SK-N-SH (cell line): ENCODE measurements at regions not wholly inside any gene's neighbourhood (a gene's known extent, or its start where the extent isn't known, plus 50 kb on each side); places are given as distances from the start of the nearest gene placed in this dataset.

Experiments used
- CTCF ChIA-PET: fragments of 300-600, 350-600 bp; formaldehyde crosslinking; extraction: SDS; loops from one replicate; lab custom pipeline; 2021; lab: Yijun Ruan, JAX
- POLR2A ChIA-PET: fragments of 350-600 bp; sonication (Branson Sonifier 250); formaldehyde crosslinking; extraction: SDS; loops from one replicate; lab custom pipeline; 2020; ENCODE audit warnings: antibody characterized with exemption, inconsistent platforms; lab: Yijun Ruan, JAX
- DNase-seq: peaks from one replicate; pipeline ENCODE4 v3.0.0; 2012
- H2AFZ ChIP-seq: fragments of 200-600 bp; sonication (generic); 2 replicates; pipeline ENCODE4 v1.8.1; 2016; ENCODE audit warnings: antibody characterized with exemption, mild to moderate bottlenecking, low read depth
- H3F3A ChIP-seq: fragments of 200-600 bp; sonication (generic); replicated peaks from 2 replicates; pipeline ENCODE3; 2016; ENCODE audit warnings: antibody characterized with exemption, mild to moderate bottlenecking; ENCODE audit not compliant: insufficient read depth
- H3K27ac ChIP-seq, 2 experiments: fragments of 200-500 bp in 1 of 2; fragments of 200-600 bp in 1 of 2; sonication (Bioruptor generic) in 1 of 2; sonication (generic), shearing (Covaris generic) in 1 of 2; 2 replicates each; pipeline versions ENCODE4 v1.5.1 to v1.6.1; 2014 to 2016; ENCODE audit warnings: low read depth in 2 of 2, inconsistent platforms in 1 of 2, low read length in 1 of 2, mild to moderate bottlenecking in 1 of 2, mixed read lengths in 1 of 2
- H3K27me3 ChIP-seq: fragments of 200-600 bp; sonication (generic), shearing (Covaris generic); 2 replicates; pipeline ENCODE4 v1.6.1; 2016; ENCODE audit warnings: mixed run types; ENCODE audit not compliant: insufficient read depth
- H3K36me3 ChIP-seq, 2 experiments: fragments of 200-500 bp in 1 of 2; fragments of 200-600 bp in 1 of 2; sonication (Bioruptor generic) in 1 of 2; sonication (generic) in 1 of 2; replicated peaks in 1 of 2; 2 replicates each; pipeline versions ENCODE3 to v1.5.1; 2014 to 2016; ENCODE audit warnings: low read length in 1 of 2, mild to moderate bottlenecking in 1 of 2; ENCODE audit not compliant: insufficient read depth in 2 of 2, control insufficient read depth in 1 of 2
- H3K4me1 ChIP-seq, 2 experiments: fragments of 200-500 bp in 1 of 2; fragments of 200-600 bp in 1 of 2; sonication (Bioruptor generic) in 1 of 2; sonication (generic), shearing (Covaris generic) in 1 of 2; 2 replicates each; pipeline versions ENCODE4 v1.5.1 to v1.6.1; 2014 to 2016; ENCODE audit warnings: low read depth in 1 of 2, low read length in 1 of 2, mixed run types in 1 of 2; ENCODE audit not compliant: insufficient read depth in 2 of 2, control insufficient read depth in 1 of 2
- H3K4me2 ChIP-seq: fragments of 200-600 bp; sonication (generic), shearing (Covaris generic); 2 replicates; pipeline ENCODE4 v1.6.1; 2017; ENCODE audit warnings: mixed run types
- H3K4me3 ChIP-seq, 2 experiments: fragments of 200-500 bp in 1 of 2; fragments of 200-600 bp in 1 of 2; sonication (Bioruptor generic) in 1 of 2; sonication (generic), shearing (Covaris generic) in 1 of 2; 2 replicates each; pipeline versions ENCODE4 v1.5.1 to v1.8.1; 2014 to 2016; ENCODE audit warnings: low read depth in 2 of 2, inconsistent platforms in 1 of 2, low read length in 1 of 2, mild to moderate bottlenecking in 1 of 2, mixed read lengths in 1 of 2, moderate library complexity in 1 of 2
- H3K79me2 ChIP-seq: fragments of 200-600 bp; sonication (generic); 2 replicates; pipeline ENCODE4 v1.8.1; 2017; ENCODE audit warnings: mild to moderate bottlenecking; ENCODE audit not compliant: insufficient read depth
- H3K9ac ChIP-seq: fragments of 200-600 bp; sonication (generic); 2 replicates; pipeline ENCODE4 v1.6.1; 2017; ENCODE audit warnings: mixed run types
- H3K9me2 ChIP-seq: fragments of 200-600 bp; sonication (generic); 2 replicates; pipeline ENCODE4 v1.6.1; 2017; ENCODE audit warnings: mixed run types
- H3K9me3 ChIP-seq: fragments of 200-600 bp; sonication (generic); 2 replicates; pipeline ENCODE4 v1.6.1; 2017; ENCODE audit warnings: mixed run types, mild to moderate bottlenecking, moderate library complexity
- H4K20me1 ChIP-seq: fragments of 200-600 bp; sonication (generic); 2 replicates; pipeline ENCODE4 v1.6.1; 2017; ENCODE audit warnings: mild to moderate bottlenecking, mixed run types; ENCODE audit not compliant: insufficient read depth
- EP300 ChIP-seq, 2 experiments: IDR thresholded peaks; 2 replicates each; pipeline versions ENCODE4 v1.4.0 to v1.6.1; 2012; ENCODE audit warnings: borderline replicate concordance in 1 of 2, low read depth in 1 of 2, low read length in 1 of 2
- FOSL2 ChIP-seq: IDR thresholded peaks from 2 replicates; pipeline ENCODE4 v1.4.0; 2012; ENCODE audit warnings: low read depth, mild to moderate bottlenecking, moderate library complexity, borderline replicate concordance
- FOXJ3 ChIP-seq: sonication (generic); formaldehyde crosslinking; IDR thresholded peaks from 2 replicates; pipeline ENCODE4 v1.5.1; 2020; ENCODE audit warnings: mild to moderate bottlenecking, missing genetic modification reagents
- GABPA ChIP-seq: IDR thresholded peaks from 2 replicates; pipeline ENCODE4 v1.4.0; 2012; ENCODE audit warnings: low read depth, mild to moderate bottlenecking
- GATA2 ChIP-seq: sonication (generic); formaldehyde crosslinking; IDR thresholded peaks from 2 replicates; pipeline ENCODE4 v1.5.0; 2020; ENCODE audit warnings: mild to moderate bottlenecking, missing genetic modification reagents
- JUND ChIP-seq: IDR thresholded peaks from 2 replicates; pipeline ENCODE4 v1.4.0; 2012
- MXI1 ChIP-seq: IDR thresholded peaks from 2 replicates; pipeline ENCODE4 v1.6.1; 2012; ENCODE audit warnings: mild to moderate bottlenecking, low read depth, low read length, improper control_type of control experiment
- NRF1 ChIP-seq: IDR thresholded peaks from 2 replicates; pipeline ENCODE4 v1.6.1; 2012; ENCODE audit warnings: low read depth, mild to moderate bottlenecking, low read length
- POLR2AphosphoS5 ChIP-seq: IDR thresholded peaks from 2 replicates; pipeline ENCODE4 v1.6.1; 2012; ENCODE audit warnings: low read depth, low read length
- RAD21 ChIP-seq: IDR thresholded peaks from 2 replicates; pipeline ENCODE4 v1.6.1; 2012; ENCODE audit warnings: mild to moderate bottlenecking, low read length
- RCOR1 ChIP-seq: fragments of 150-350 bp; IDR thresholded peaks from 2 replicates; pipeline ENCODE4 v1.6.1; 2017; ENCODE audit warnings: antibody characterized with exemption, low read length
- REST ChIP-seq: IDR thresholded peaks from 2 replicates; pipeline ENCODE4 v1.6.1; 2012; ENCODE audit warnings: mild to moderate bottlenecking, low read depth, low read length, moderate library complexity
- RXRA ChIP-seq: IDR thresholded peaks from 2 replicates; pipeline ENCODE4 v1.4.0; 2012; ENCODE audit warnings: low read depth, mild to moderate bottlenecking, borderline replicate concordance
- SMC3 ChIP-seq: IDR thresholded peaks from 2 replicates; pipeline ENCODE4 v1.6.1; 2012; ENCODE audit warnings: low read depth, low read length, improper control_type of control experiment
- USF1 ChIP-seq: IDR thresholded peaks from 2 replicates; pipeline ENCODE4 v1.4.0; 2012; ENCODE audit warnings: low read depth, borderline replicate concordance
- YY1 ChIP-seq: IDR thresholded peaks from 2 replicates; pipeline ENCODE4 v1.4.0; 2012; ENCODE audit warnings: low read depth, mild to moderate bottlenecking
- ZBTB33 ChIP-seq: IDR thresholded peaks from 2 replicates; pipeline ENCODE4 v1.4.0; 2012; ENCODE audit warnings: low read depth, borderline replicate concordance
- WGBS: methylation state at CpG from one replicate; pipeline ENCODE4 v1.1.6; 2017; ENCODE audit warnings: low lambda C conversion rate; 5-methylcytosine and 5-hydroxymethylcytosine counted together
- TF ChIP-seq, protein P1 (sequence below): fragments of 150-350 bp; IDR thresholded peaks from 2 replicates; pipeline ENCODE4 v1.6.1; 2016; ENCODE audit warnings: mild to moderate bottlenecking, low read depth, low read length
- TF ChIP-seq, protein P2 (sequence below): IDR thresholded peaks from 2 replicates; pipeline ENCODE4 v1.4.0; 2012; ENCODE audit warnings: low read depth

- WGBS = 3% methylated on average over 1 of the region's 1 CpG
- POLR2A ChIA-PET = no interaction called here
Measured at GRCh38 chr2:147040298-147041120, 804.3 kb upstream of the ACVR2A start.

More at GRCh38 chr2:147040298-147041120, 804.3 kb upstream of the ACVR2A start:
- no peak for DNase-seq
- Histone ChIP-seq H2AFZ (no peak overlapping the region), H3K4me1 (no peaks in the 10 kb centered on the region), H3K9me3 (no peaks in the 10 kb centered on the region), H3K79me2 (no peaks in the 10 kb centered on the region), H3K9ac (no peak overlapping the region), H3K4me3 (no peak overlapping the region), H3K27me3 (no peaks in the 10 kb centered on the region), H3F3A (no peaks in the 10 kb centered on the region), H4K20me1 (no peaks in the 10 kb centered on the region), H3K27ac (no peak overlapping the region), H3K36me3 (no peaks in the 10 kb centered on the region), H3K4me2 (no peak overlapping the region), H3K9me2 (no peaks in the 10 kb centered on the region)
- CTCF ChIA-PET = interaction anchor here (0.7 kb wide), 1 partner anchor 1901 kb away, joined by 3 read pairs; no protein-coding TSS in a partner anchor
- TF ChIP-seq NRF1 (no peak), SMC3 (no peak), FOSL2 (no peak), MXI1 (no peak), RXRA (no peak), FOXJ3 (CRISPR knock-in tag) (no peak), USF1 (no peak), ZBTB33 (no peak), YY1 (no peak), POLR2AphosphoS5 (no peak), JUND (no peak), RCOR1 (no peak), EP300 (IDR thresholded peaks at IDR 0.05; ENCODE audit: borderline replicate concordance in 1 of 2, low read depth in 1 of 2, low read length in 1 of 2) (no peak), GATA2 (no peak), REST (no peak), GABPA (no peak), RAD21 (no peak)
- TF ChIP-seq, protein P1, sequence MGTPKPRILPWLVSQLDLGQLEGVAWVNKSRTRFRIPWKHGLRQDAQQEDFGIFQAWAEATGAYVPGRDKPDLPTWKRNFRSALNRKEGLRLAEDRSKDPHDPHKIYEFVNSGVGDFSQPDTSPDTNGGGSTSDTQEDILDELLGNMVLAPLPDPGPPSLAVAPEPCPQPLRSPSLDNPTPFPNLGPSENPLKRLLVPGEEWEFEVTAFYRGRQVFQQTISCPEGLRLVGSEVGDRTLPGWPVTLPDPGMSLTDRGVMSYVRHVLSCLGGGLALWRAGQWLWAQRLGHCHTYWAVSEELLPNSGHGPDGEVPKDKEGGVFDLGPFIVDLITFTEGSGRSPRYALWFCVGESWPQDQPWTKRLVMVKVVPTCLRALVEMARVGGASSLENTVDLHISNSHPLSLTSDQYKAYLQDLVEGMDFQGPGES = no peak
- TF ChIP-seq, protein P2, sequence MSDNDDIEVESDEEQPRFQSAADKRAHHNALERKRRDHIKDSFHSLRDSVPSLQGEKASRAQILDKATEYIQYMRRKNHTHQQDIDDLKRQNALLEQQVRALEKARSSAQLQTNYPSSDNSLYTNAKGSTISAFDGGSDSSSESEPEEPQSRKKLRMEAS = no peak
